Head of caudate nucleus (tissue), 42 donors: ENCODE measurements at regions not wholly inside any gene's neighbourhood (a gene's known extent, or its start where the extent isn't known, plus 50 kb on each side); places are given as distances from the start of the nearest gene placed in this dataset.
"Not testable (repeated sequence)": the region's sequence is repeated elsewhere in the genome, so short reads cannot be mapped to it uniquely, and the experiment has no call there.

Source experiments
- DNase-seq, 42 donors: peaks; one replicate each; pipeline versions ENCODE4 v3.0.0 to v3.0.0-alpha.2; 2020 to 2021; ENCODE audit warnings: mixed read lengths in 7 of 42
- intact Hi-C: fragments of 100-400 bp; cut with DNase I; formaldehyde crosslinking; loops from one replicate; pipeline ENCODE4 v1.15.0; 2022

- no peak for DNase-seq
- intact Hi-C loops, result no loop called here
These were observed 354.8 kb upstream of the KCND2 start for GRCh38 chr7:119918185-119918584.

GRCh38 chr7:119919986-119920385 is 353.0 kb upstream of the KCND2 start:
- intact Hi-C loops, result no loop called here
- DNase-seq, result no peak

GRCh38 chr7:119925581-119926289 is 347.2 kb upstream of the KCND2 start:
- no peak for DNase-seq
- intact Hi-C loops, result no loop called here

GRCh38 chr7:119929891-119930290 is 343.1 kb upstream of the KCND2 start:
- DNase-seq, result no peak
- intact Hi-C loops, result no loop called here

GRCh38 chr7:119931230-119931824 is 341.6 kb upstream of the KCND2 start:
- intact Hi-C loops, result no loop called here
- no peak for DNase-seq

GRCh38 chr7:119935418-119936025 is 337.5 kb upstream of the KCND2 start:
- intact Hi-C loops, result no loop called here
- DNase-seq, result no peak

GRCh38 chr7:119936836-119937235 is 336.1 kb upstream of the KCND2 start:
- intact Hi-C loops, result no loop called here
- DNase-seq, result no peak

- intact Hi-C loops, result no loop called here
- DNase-seq, result no peak
These were observed 335.2 kb upstream of the KCND2 start for GRCh38 chr7:119937745-119938144.

GRCh38 chr7:119943942-119944600 is 328.9 kb upstream of the KCND2 start:
- intact Hi-C loops, result no loop called here
- DNase-seq, result no peak

- DNase-seq, result no peak
- intact Hi-C loops, result no loop called here
These were observed 328.4 kb upstream of the KCND2 start for GRCh38 chr7:119944601-119944972.

GRCh38 chr7:119945822-119946221 is 327.2 kb upstream of the KCND2 start:
- no peak for DNase-seq
- intact Hi-C loops, result no loop called here

- intact Hi-C loops, result no loop called here
- DNase-seq, result no peak
These were observed 323.9 kb upstream of the KCND2 start for GRCh38 chr7:119949053-119949452.

- intact Hi-C loops, DNase-seq: not testable (repeated sequence)
These were observed 322.5 kb upstream of the KCND2 start for GRCh38 chr7:119950390-119951041.

- intact Hi-C loops, DNase-seq: not testable (repeated sequence)
These were observed 321.4 kb upstream of the KCND2 start for GRCh38 chr7:119951614-119952013.

GRCh38 chr7:119957335-119957734 is 315.6 kb upstream of the KCND2 start:
- no peak for DNase-seq
- intact Hi-C loops, result no loop called here

GRCh38 chr7:119959811-119960210 is 313.2 kb upstream of the KCND2 start:
- DNase-seq, result no peak
- intact Hi-C loops, result no loop called here

- no peak for DNase-seq
- intact Hi-C loops, result no loop called here
These were observed 309.3 kb upstream of the KCND2 start for GRCh38 chr7:119963654-119964053.

- no peak for DNase-seq
- intact Hi-C loops, result no loop called here
These were observed 308.9 kb upstream of the KCND2 start for GRCh38 chr7:119964065-119964464.

GRCh38 chr7:119964788-119965542 is 308.0 kb upstream of the KCND2 start:
- no peak for DNase-seq
- intact Hi-C loops, result no loop called here
